ENCODE measurements at regions not wholly inside any gene's neighbourhood (a gene's known extent, or its start where the extent isn't known, plus 50 kb on each side); places are given as distances from the start of the nearest gene placed in this dataset.

- Histone ChIP-seq H2BK5ac (ENCODE audit: low read depth, low read length) (no peak overlapping the region), H3K56ac (replicated peaks; ENCODE audit: insufficient read length, low read depth, low read length) (no peak overlapping the region), H3K36me3 (ENCODE audit: control insufficient read depth in 2 of 4, insufficient read depth in 4 of 4, low read length in 3 of 4) (no peaks in the 10 kb centered on the region), H2BK12ac (ENCODE audit: low read depth, low read length) (no peak overlapping the region), H3K4me2 (ENCODE audit: insufficient read depth in 1 of 2, low read depth in 2 of 2, low read length in 2 of 2) (no peak overlapping the region), H3K79me1 (ENCODE audit: low read depth, low read length) (no peaks in the 10 kb centered on the region), H2BK15ac (ENCODE audit: low read length) (no peak overlapping the region), H2BK20ac (ENCODE audit: low read length) (no peak overlapping the region), H2AK5ac (ENCODE audit: low read depth, low read length) (no peak overlapping the region), H3K79me2 (ENCODE audit: control insufficient read depth in 1 of 2, insufficient read depth in 2 of 2, low read length in 2 of 2) (no peaks in the 10 kb centered on the region), H3K27me3 (replicated peaks in 1 of 4; ENCODE audit: control insufficient read depth in 3 of 4, extremely low read depth in 1 of 4, insufficient read depth in 3 of 4, low read length in 3 of 4) (no peaks in the 10 kb centered on the region), H3K9ac (replicated peaks in 1 of 4; ENCODE audit: extremely low read depth in 1 of 4, low read depth in 3 of 4, low read length in 3 of 4) (no peak overlapping the region), H4K5ac (ENCODE audit: insufficient read length, low read depth, low read length) (no peak overlapping the region), H3K27ac (ENCODE audit: low read depth, low read length) (no peak overlapping the region), H3K4me1 (replicated peaks in 1 of 4; ENCODE audit: control insufficient read depth in 3 of 4, insufficient read depth in 4 of 4, low read length in 3 of 4) (0 out of 7 replicates have a peak, but pooled peaks cover 0 to 2% (median 0%) of the 10 kb centered on the region in 4 experiments), H3K4me3 (ENCODE audit: extremely low read depth in 1 of 4, insufficient read depth in 2 of 4, low read depth in 3 of 4, low read length in 4 of 4) (no peak overlapping the region), H3K18ac (ENCODE audit: extremely low read depth, low read length) (no peak overlapping the region), H3K23me2 (ENCODE audit: low read depth, low read length) (no peaks in the 10 kb centered on the region), H3K23ac (ENCODE audit: insufficient read length) (no peak overlapping the region), H2BK120ac (replicated peaks; ENCODE audit: low read depth, low read length) (no peak overlapping the region), H3K14ac (ENCODE audit: insufficient read length) (no peak overlapping the region), H3K4ac (replicated peaks; ENCODE audit: insufficient read length, low read depth, low read length) (no peak overlapping the region), H2AFZ (ENCODE audit: low read length) (peak overlapping the region; percentile 53; the same call in 1 of the 2 replicates), H4K20me1 (replicated peaks in 1 of 2; ENCODE audit: control insufficient read depth in 1 of 2, insufficient read depth in 2 of 2, low read length in 2 of 2) (no peaks in the 10 kb centered on the region), H4K8ac (ENCODE audit: extremely low read depth, insufficient read depth, low read length) (no peak overlapping the region), H4K91ac (replicated peaks; ENCODE audit: insufficient read length, low read length) (no peak overlapping the region), H3K9me3 (ENCODE audit: insufficient read depth in 2 of 2, low read depth in 1 of 2, low read length in 1 of 2) (peaks cover 7 to 10% of the 10 kb centered on the region in 2 experiments; a peak in 3 of 4 replicates)
- DNase-seq (ENCODE audit: low read depth in 1 of 2, low spot score in 2 of 2): no peak
- FAIRE-seq: no peak
- POLR2A ChIA-PET (ENCODE audit: partially characterized antibody): interaction anchor here (0.6 kb wide), 1 partner anchor 91 kb away, joined by 3 read pairs; no protein-coding TSS in a partner anchor
- WGBS, 2 experiments (ENCODE audit: extremely low coverage in 1 of 2, insufficient coverage in 1 of 2, insufficient read length in 1 of 2, insufficient replicate concordance in 2 of 2, low coverage in 1 of 2, low lambda C conversion rate in 2 of 2, missing lambda C conversion rate in 1 of 2): 75% methylated on average over 12 of the region's 13 CpGs; no CpG with 5 or more reads in 1 of the 2 experiments
- CTCF ChIA-PET (ENCODE audit: partially characterized antibody): interaction anchor here (1.7 kb wide), 1 partner anchor 68 kb away, joined by 4 read pairs; no protein-coding TSS in a partner anchor
- TF ChIP-seq MAX (IDR thresholded peaks at IDR 0.05) (no peak), EZH2 (IDR thresholded peaks at IDR 0.05; ENCODE audit: low read depth, low read length, severe bottlenecking) (no peak), SIN3A (conservative IDR thresholded peaks at IDR 0.05 in 1 of 2, IDR thresholded peaks at IDR 0.05 in 1 of 2; ENCODE audit: low read depth in 1 of 2, low read length in 2 of 2) (no peak), CTBP2 (IDR thresholded peaks at IDR 0.05; ENCODE audit: borderline replicate concordance, insufficient read depth, insufficient read length, low read length) (no peak), CREB1 (IDR thresholded peaks at IDR 0.05) (no peak), SP4 (IDR thresholded peaks at IDR 0.05; ENCODE audit: low read length) (no peak), SP1 (IDR thresholded peaks at IDR 0.05; ENCODE audit: low read depth, low read length) (no peak), BACH1 (IDR thresholded peaks at IDR 0.05; ENCODE audit: low read length) (no peak), HDAC2 (IDR thresholded peaks at IDR 0.05; ENCODE audit: borderline replicate concordance in 1 of 2, low read depth in 2 of 2, low read length in 2 of 2) (no peak), ASH2L (IDR thresholded peaks at IDR 0.05; ENCODE audit: low read length) (no peak), RBBP5 (IDR thresholded peaks at IDR 0.05; ENCODE audit: borderline replicate concordance, low read depth, low read length) (no peak), SP2 (IDR thresholded peaks at IDR 0.05; ENCODE audit: low read length) (no peak), POLR2AphosphoS5 (IDR thresholded peaks at IDR 0.05; ENCODE audit: low read depth, low read length) (no peak), POU5F1 (IDR thresholded peaks at IDR 0.05; ENCODE audit: low read depth, low read length) (no peak)
Observed at GRCh38 chr2:3034856-3035255, 342.8 kb downstream of the EIPR1 start.

Measured in H1 (cell line).